IMR-90 (cell line): ENCODE measurements at regions not wholly inside any gene's neighbourhood (a gene's known extent, or its start where the extent isn't known, plus 50 kb on each side); places are given as distances from the start of the nearest gene placed in this dataset.

Source experiments
- ATAC-seq: fragments of 200-7000 bp; cut with Tn5 transposase; 2 replicates; pipeline ENCODE4 v1.9.1; 2020; ENCODE audit warnings: low read depth, mild to moderate bottlenecking, moderate library complexity
- BruUV-seq: library from RNA; stranded (reverse); fragments of 400-500 nt; replicated peaks from 2 replicates; lab custom pipeline; 2021; lab: Mats Ljungman, UMichigan
- CTCF ChIA-PET: fragments of 300-600 bp; formaldehyde crosslinking; extraction: SDS; loops from one replicate; lab custom pipeline; 2021; ENCODE audit warnings: antibody characterized with exemption; lab: Yijun Ruan, JAX
- POLR2A ChIA-PET: fragments of 300-600 bp; sonication (Branson Sonifier 250); formaldehyde crosslinking; loops from one replicate; lab custom pipeline; 2022; ENCODE audit warnings: antibody characterized with exemption; ENCODE audit not compliant: unreplicated experiment; lab: Charles Lee
- DNase-seq: peaks from one replicate; pipeline ENCODE4 v3.0.0; 2013
- H2AFZ ChIP-seq: replicated peaks from 2 replicates; pipeline ENCODE3; 2013; ENCODE audit warnings: low read length, mild to moderate bottlenecking; ENCODE audit not compliant: poor library complexity
- H2AK5ac ChIP-seq: 2 replicates; pipeline ENCODE4 v1.6.1; 2013; ENCODE audit warnings: low read depth, low read length, inconsistent platforms
- H2AK9ac ChIP-seq: replicated peaks from 2 replicates; pipeline ENCODE3; 2013; ENCODE audit warnings: mild to moderate bottlenecking, low read depth, low read length, moderate library complexity; ENCODE audit not compliant: poor library complexity
- H2BK120ac ChIP-seq: 2 replicates; pipeline ENCODE4 v1.6.1; 2013; ENCODE audit warnings: low read depth, low read length, inconsistent platforms
- H2BK15ac ChIP-seq: 3 replicates; pipeline ENCODE4 v1.6.1; 2013; ENCODE audit warnings: low read depth, low read length, inconsistent platforms
- H2BK20ac ChIP-seq: 2 replicates; pipeline ENCODE4 v1.6.1; 2013; ENCODE audit warnings: low read depth, mild to moderate bottlenecking, inconsistent platforms, low read length, moderate library complexity
- H2BK5ac ChIP-seq: 2 replicates; pipeline ENCODE4 v1.6.1; 2013; ENCODE audit warnings: mild to moderate bottlenecking, low read depth, low read length, inconsistent platforms; ENCODE audit not compliant: poor library complexity, severe bottlenecking
- H3K14ac ChIP-seq: replicated peaks from 2 replicates; pipeline ENCODE4 v1.6.1; 2013; ENCODE audit warnings: low read depth, low read length, inconsistent platforms
- H3K18ac ChIP-seq: 2 replicates; pipeline ENCODE4 v1.6.1; 2013; ENCODE audit warnings: low read depth, low read length, control low read depth
- H3K23ac ChIP-seq: 2 replicates; pipeline ENCODE4 v1.6.1; 2013; ENCODE audit warnings: low read depth, low read length, inconsistent platforms
- H3K27ac ChIP-seq: 2 replicates; pipeline ENCODE4 v1.5.1; 2013; ENCODE audit warnings: mild to moderate bottlenecking, control low read depth, low read length; ENCODE audit not compliant: insufficient read depth
- H3K27me3 ChIP-seq: 2 replicates; pipeline ENCODE4 v1.6.1; 2013; ENCODE audit warnings: low read length; ENCODE audit not compliant: control insufficient read depth, insufficient read depth
- H3K36me3 ChIP-seq: 2 replicates; pipeline ENCODE4 v1.6.1; 2013; ENCODE audit warnings: low read length, mixed read lengths; ENCODE audit not compliant: control insufficient read depth, insufficient read depth
- H3K4ac ChIP-seq: 2 replicates; pipeline ENCODE4 v1.6.1; 2013; ENCODE audit warnings: low read depth, low read length, inconsistent platforms
- H3K4me1 ChIP-seq: 2 replicates; pipeline ENCODE4 v1.6.1; 2013; ENCODE audit warnings: low read length, mixed read lengths; ENCODE audit not compliant: control insufficient read depth, insufficient read depth
- H3K4me2 ChIP-seq: 2 replicates; pipeline ENCODE4 v1.6.1; 2013; ENCODE audit warnings: low read depth, mild to moderate bottlenecking, control low read depth, low read length, moderate library complexity
- H3K4me3 ChIP-seq: 2 replicates; pipeline ENCODE4 v1.5.1; 2013; ENCODE audit warnings: low read depth, mild to moderate bottlenecking, control low read depth, low read length, moderate library complexity; ENCODE audit not compliant: insufficient read depth
- H3K56ac ChIP-seq: 2 replicates; pipeline ENCODE4 v1.6.1; 2013; ENCODE audit warnings: low read length, inconsistent platforms; ENCODE audit not compliant: insufficient read depth; ENCODE audit errors: extremely low read depth
- H3K79me1 ChIP-seq, 2 experiments: 2 replicates each; pipeline ENCODE4 v1.6.1; 2013; ENCODE audit warnings: low read length in 2 of 2, inconsistent platforms in 1 of 2, low read depth in 1 of 2
- H3K9ac ChIP-seq: 2 replicates; pipeline ENCODE4 v1.6.1; 2013; ENCODE audit warnings: low read depth, low read length, control low read depth
- H3K9me1 ChIP-seq: 2 replicates; pipeline ENCODE4 v1.6.1; 2013; ENCODE audit warnings: low read length, inconsistent platforms; ENCODE audit not compliant: insufficient read depth
- H3K9me3 ChIP-seq: 2 replicates; pipeline ENCODE4 v1.6.1; 2013; ENCODE audit warnings: low read length; ENCODE audit not compliant: control insufficient read depth, insufficient read depth
- H4K20me1 ChIP-seq: 2 replicates; pipeline ENCODE4 v1.6.1; 2013; ENCODE audit warnings: low read length, inconsistent platforms; ENCODE audit not compliant: insufficient read depth
- H4K5ac ChIP-seq: 2 replicates; pipeline ENCODE4 v1.6.1; 2013; ENCODE audit warnings: mild to moderate bottlenecking, low read depth, low read length, control low read depth
- H4K8ac ChIP-seq, 2 experiments: 2 replicates each; pipeline ENCODE4 v1.6.1; 2013; ENCODE audit warnings: low read depth in 2 of 2, low read length in 2 of 2, control low read depth in 1 of 2, inconsistent platforms in 1 of 2
- H4K91ac ChIP-seq: 2 replicates; pipeline ENCODE4 v1.6.1; 2013; ENCODE audit warnings: low read depth, low read length, inconsistent platforms; ENCODE audit not compliant: insufficient read depth
- BHLHE40 ChIP-seq: fragments of 150-350 bp; IDR thresholded peaks from 2 replicates; pipeline ENCODE4 v1.6.1; 2016; ENCODE audit warnings: mild to moderate bottlenecking, low read depth, low read length
- CEBPB ChIP-seq: IDR thresholded peaks from 2 replicates; pipeline ENCODE4 v1.6.1; 2012; ENCODE audit warnings: low read depth, low read length, improper control_type of control experiment
- ELK1 ChIP-seq: fragments of 150-350 bp; IDR thresholded peaks from 2 replicates; pipeline ENCODE4 v1.6.1; 2016; ENCODE audit warnings: low read depth, mild to moderate bottlenecking, low read length, moderate library complexity, borderline replicate concordance
- FOS ChIP-seq: fragments of 150-350 bp; IDR thresholded peaks from 2 replicates; pipeline ENCODE4 v1.6.1; 2016; ENCODE audit warnings: low read depth, low read length
- MAFK ChIP-seq: IDR thresholded peaks from 2 replicates; pipeline ENCODE4 v1.6.1; 2012; ENCODE audit warnings: low read depth, low read length, improper control_type of control experiment
- MXI1 ChIP-seq: IDR thresholded peaks from 2 replicates; pipeline ENCODE4 v1.6.1; 2012; ENCODE audit warnings: low read depth, mild to moderate bottlenecking, low read length, moderate library complexity, borderline replicate concordance
- NFE2L2 ChIP-seq: fragments of 150-350 bp; IDR thresholded peaks from 2 replicates; pipeline ENCODE4 v1.6.1; 2016; ENCODE audit warnings: low read depth, mild to moderate bottlenecking, low read length
- RCOR1 ChIP-seq: IDR thresholded peaks from 2 replicates; pipeline ENCODE4 v1.6.1; 2012; ENCODE audit warnings: mild to moderate bottlenecking, low read length, improper control_type of control experiment; ENCODE audit not compliant: insufficient replicate concordance
- SMC3 ChIP-seq: fragments of 150-350 bp; IDR thresholded peaks from 2 replicates; pipeline ENCODE4 v1.6.1; 2016; ENCODE audit warnings: low read depth, mild to moderate bottlenecking, antibody characterized with exemption, low read length, moderate library complexity
- USF2 ChIP-seq: fragments of 150-350 bp; IDR thresholded peaks from 2 replicates; pipeline ENCODE4 v1.6.1; 2017; ENCODE audit warnings: mild to moderate bottlenecking, antibody characterized with exemption, low read length, low read depth
- dilution Hi-C: fragments of 300-500 bp; cut with HindIII; formaldehyde crosslinking; loops from one replicate; pipeline ENCODE4 v1.14.3; 2018; ENCODE audit warnings: low sequenced_read_pairs; ENCODE audit not compliant: unreplicated experiment
- in situ Hi-C: fragments of 300-500 bp; cut with MboI; formaldehyde crosslinking; loops from 3 replicates; pipeline ENCODE4 v1.14.3; 2019; ENCODE audit warnings: low sequenced_read_pairs, inconsistent platforms, mixed read lengths
- intact Hi-C: fragments of 100-400 bp; cut with micrococcal nuclease; formaldehyde crosslinking; loops from 2 replicates; pipeline ENCODE4 v1.10.0; 2022

- H3K27ac ChIP-seq = peak overlapping the region; percentile 66
Observed at GRCh38 chr2:234770715-234771141, 181.1 kb upstream of the SH3BP4 start.

More at GRCh38 chr2:234770715-234771141, 181.1 kb upstream of the SH3BP4 start:
- ChIA-PET POLR2A (interaction anchor here (0.5 kb wide), 1 partner anchor 96 kb away, joined by 16 read pairs; no protein-coding TSS in a partner anchor), CTCF (no interaction called here)
- no TSS peak for BruUV-seq
- no peak for ATAC-seq
- peak overlapping the region; percentile 72 for H2AFZ ChIP-seq
- peak overlapping the region; percentile 23; the same call in 1 of the 2 replicates for H3K23ac ChIP-seq
- no peak overlapping the region for H3K4me2 ChIP-seq
- H3K4me1 ChIP-seq = peaks cover 30% of the 10 kb centered on the region
- no peaks in the 10 kb centered on the region for H4K20me1 ChIP-seq
- H3K27me3 ChIP-seq = no peaks in the 10 kb centered on the region
- peak overlapping the region; percentile 62 for H2AK9ac ChIP-seq
- H3K9ac ChIP-seq = peak overlapping the region; percentile 4; the same call in 1 of the 2 replicates
- peak overlapping the region; percentile 84; the same call in 2 of the 3 replicates for H2BK15ac ChIP-seq
- dilution Hi-C loops = no loop called here
- H2BK120ac ChIP-seq = peak overlapping the region; percentile 89
- H2AK5ac ChIP-seq = peak overlapping the region; percentile 97
- H3K36me3 ChIP-seq = no peaks in the 10 kb centered on the region
- no peak for DNase-seq
- peak overlapping the region; percentile 24; the same call in 1 of the 2 replicates for H3K56ac ChIP-seq
- peaks cover 7% of the 10 kb centered on the region for H3K9me1 ChIP-seq
- peak overlapping the region; percentile 90 for H3K4ac ChIP-seq
- no peaks in the 10 kb centered on the region for H3K9me3 ChIP-seq
- H4K5ac ChIP-seq = peak overlapping the region; percentile 56
- peak overlapping the region; percentile 71 for H3K14ac ChIP-seq
- H2BK20ac ChIP-seq = peak overlapping the region; percentile 79
- in situ Hi-C loops = no loop called here
- TF ChIP-seq NFE2L2 (no peak), FOS (no peak), ELK1 (no peak), USF2 (no peak), MXI1 (no peak), MAFK (no peak), CEBPB (no peak), SMC3 (no peak), BHLHE40 (no peak), RCOR1 (no peak)
- H4K8ac ChIP-seq = peak overlapping the region; percentile 50 to 64
- H3K18ac ChIP-seq = peak overlapping the region; percentile 70
- H3K4me3 ChIP-seq = no peak overlapping the region
- H4K91ac ChIP-seq = peak overlapping the region; percentile 87
- intact Hi-C loops = loop anchor here (5.0 kb wide), 1 partner anchor 102 kb away; no protein-coding TSS in a partner anchor
- H3K79me1 ChIP-seq = no peaks in the 10 kb centered on the region
- peak overlapping the region; percentile 53 for H2BK5ac ChIP-seq
